ENCODE measurements at regions not wholly inside any gene's neighbourhood (a gene's known extent, or its start where the extent isn't known, plus 50 kb on each side); places are given as distances from the start of the nearest gene placed in this dataset.
A peak's percentile ranks its signal among the peaks of the same experiment; 100 is the strongest.
"Not testable (repeated sequence)": the region's sequence is repeated elsewhere in the genome, so short reads cannot be mapped to it uniquely, and the experiment has no call there.

GRCh38 chr2:67616749-67617148 lies 219.6 kb downstream of the ETAA1 start:
- DNase-seq (ENCODE audit: low spot score), result peak; percentile 37
- TF ChIP-seq CTCF (IDR thresholded peaks at IDR 0.05; ENCODE audit: borderline replicate concordance, control extremely low read depth, extremely low read depth, insufficient read depth, missing control alignments), result no peak
- in situ Hi-C loops (cut with MboI; ENCODE audit: low sequenced_read_pairs, unreplicated experiment), result no loop called here

GRCh38 chr2:67619204-67619603 lies 222.1 kb downstream of the ETAA1 start:
- no peak for DNase-seq (ENCODE audit: low spot score)
- in situ Hi-C loops (cut with MboI; ENCODE audit: low sequenced_read_pairs, unreplicated experiment), result no loop called here
- TF ChIP-seq CTCF (IDR thresholded peaks at IDR 0.05; ENCODE audit: borderline replicate concordance, control extremely low read depth, extremely low read depth, insufficient read depth, missing control alignments), result no peak

GRCh38 chr2:67623741-67624140 lies 226.6 kb downstream of the ETAA1 start:
- DNase-seq (ENCODE audit: low spot score); in situ Hi-C loops (cut with MboI; ENCODE audit: low sequenced_read_pairs, unreplicated experiment): not testable (repeated sequence)

- DNase-seq (ENCODE audit: low spot score), result no peak
Observed at GRCh38 chr2:67625178-67625577, 228.0 kb downstream of the ETAA1 start.

GRCh38 chr2:67625690-67626475 lies 228.8 kb downstream of the ETAA1 start:
- in situ Hi-C loops (cut with MboI; ENCODE audit: low sequenced_read_pairs, unreplicated experiment), result no loop called here
- TF ChIP-seq CTCF (IDR thresholded peaks at IDR 0.05; ENCODE audit: borderline replicate concordance, control extremely low read depth, extremely low read depth, insufficient read depth, missing control alignments), result no peak
- no peak for DNase-seq (ENCODE audit: low spot score)

More at GRCh38 chr2:67625178-67625577, 228.0 kb downstream of the ETAA1 start:
- in situ Hi-C loops (cut with MboI; ENCODE audit: low sequenced_read_pairs, unreplicated experiment), result no loop called here
- TF ChIP-seq CTCF (IDR thresholded peaks at IDR 0.05; ENCODE audit: borderline replicate concordance, control extremely low read depth, extremely low read depth, insufficient read depth, missing control alignments), result no peak

GRCh38 chr2:67626656-67627055 lies 229.5 kb downstream of the ETAA1 start:
- in situ Hi-C loops (cut with MboI; ENCODE audit: low sequenced_read_pairs, unreplicated experiment), result no loop called here
- TF ChIP-seq CTCF (IDR thresholded peaks at IDR 0.05; ENCODE audit: borderline replicate concordance, control extremely low read depth, extremely low read depth, insufficient read depth, missing control alignments), result no peak
- no peak for DNase-seq (ENCODE audit: low spot score)

- TF ChIP-seq CTCF (IDR thresholded peaks at IDR 0.05; ENCODE audit: borderline replicate concordance, control extremely low read depth, extremely low read depth, insufficient read depth, missing control alignments), result no peak
- DNase-seq (ENCODE audit: low spot score), result no peak
- in situ Hi-C loops (cut with MboI; ENCODE audit: low sequenced_read_pairs, unreplicated experiment), result no loop called here
Observed at GRCh38 chr2:67627456-67628207, 230.5 kb downstream of the ETAA1 start.

Measured in GM13976 (cell line).